ENCODE measurements at regions not wholly inside any gene's neighbourhood (a gene's known extent, or its start where the extent isn't known, plus 50 kb on each side); places are given as distances from the start of the nearest gene placed in this dataset.

DNA sequence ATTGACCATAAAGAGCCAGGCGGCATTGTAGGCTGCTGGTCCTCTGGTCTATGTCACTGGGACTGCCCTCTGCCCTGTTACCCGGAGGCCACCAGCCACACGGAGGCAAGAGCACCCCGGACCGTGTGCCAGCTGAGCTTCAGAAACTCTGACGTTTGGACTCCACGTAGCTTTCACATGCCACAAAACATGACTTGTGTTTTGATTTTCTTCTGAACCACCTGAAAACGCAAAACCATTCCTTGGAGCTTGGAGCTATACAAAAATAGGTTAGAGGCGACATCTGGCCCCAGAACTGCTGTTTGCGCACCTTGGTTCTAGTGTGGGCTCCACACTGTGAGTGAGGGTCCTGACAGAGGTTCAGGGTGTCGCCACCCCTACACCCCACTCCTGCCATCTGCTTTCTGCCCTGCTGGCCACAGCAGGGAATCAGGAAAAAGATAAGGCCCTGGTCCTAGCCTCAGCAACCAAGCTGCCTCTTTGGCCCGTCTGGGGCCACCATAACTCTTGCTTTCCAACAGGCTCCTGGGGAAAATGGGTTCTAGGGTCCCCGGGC lies 151.3 kb upstream of the IRX2 start:
- Histone ChIP-seq H2AFZ (ENCODE audit: low read depth) (no peak overlapping the region), H3K9ac (no peak overlapping the region), H4K20me1 (ENCODE audit: insufficient read depth) (no peaks in the 10 kb centered on the region), H3F3A (replicated peaks; ENCODE audit: insufficient read depth) (no peaks in the 10 kb centered on the region), H3K9me2 (no peaks in the 10 kb centered on the region), H3K79me2 (ENCODE audit: insufficient read depth) (no peaks in the 10 kb centered on the region), H3K4me1 (ENCODE audit: control insufficient read depth in 1 of 2, insufficient read depth in 2 of 2, low read depth in 1 of 2, low read length in 1 of 2) (no peaks in the 10 kb centered on the region), H3K27ac (ENCODE audit: low read depth in 2 of 2, low read length in 1 of 2) (no peak overlapping the region), H3K9me3 (no peaks in the 10 kb centered on the region), H3K36me3 (replicated peaks in 1 of 2; ENCODE audit: control insufficient read depth in 1 of 2, insufficient read depth in 2 of 2, low read length in 1 of 2) (no peaks in the 10 kb centered on the region), H3K4me2 (no peak overlapping the region), H3K27me3 (ENCODE audit: insufficient read depth) (no peaks in the 10 kb centered on the region), H3K4me3 (ENCODE audit: low read depth in 2 of 2, low read length in 1 of 2) (no peak overlapping the region)
- 10% methylated on average over 13 of the region's 13 CpGs for WGBS (ENCODE audit: low lambda C conversion rate)
- ChIA-PET POLR2A (no interaction called here), CTCF (no interaction called here)
- no peak for DNase-seq
- no peak for TF ChIP-seq CTCF (IDR thresholded peaks at IDR 0.05)
- no peak for TF ChIP-seq RCOR1 (IDR thresholded peaks at IDR 0.05; ENCODE audit: low read length)
- TF ChIP-seq POLR2AphosphoS5 (IDR thresholded peaks at IDR 0.05; ENCODE audit: low read depth, low read length), result no peak
- no peak for TF ChIP-seq RXRA (IDR thresholded peaks at IDR 0.05; ENCODE audit: borderline replicate concordance, low read depth)

DNA sequence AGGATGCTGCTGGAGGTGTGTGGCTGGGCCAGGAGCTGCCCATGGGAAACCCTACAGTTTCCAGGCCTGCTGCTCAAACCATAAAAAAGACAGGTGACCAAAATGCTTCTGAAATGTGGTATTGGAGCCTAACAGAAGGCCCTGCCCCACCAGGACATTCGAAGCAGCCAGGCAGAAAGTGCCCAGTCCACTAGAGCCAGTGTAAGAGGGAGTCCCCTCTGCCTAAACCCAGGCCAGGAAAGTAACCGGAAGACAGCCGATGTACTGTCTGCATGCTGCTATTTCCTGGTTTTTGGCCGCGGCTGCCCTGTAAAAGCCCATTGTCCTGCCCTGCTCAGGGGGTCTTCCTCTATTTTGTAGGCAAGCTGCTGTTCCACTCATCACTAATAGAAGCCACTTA lies 150.7 kb upstream of the IRX2 start:
- H3K79me2 ChIP-seq (ENCODE audit: insufficient read depth), result no peaks in the 10 kb centered on the region
- ChIA-PET POLR2A (no interaction called here), CTCF (no interaction called here)
- no peak overlapping the region for H3K4me3 ChIP-seq (ENCODE audit: low read depth in 2 of 2, low read length in 1 of 2)
- H3F3A ChIP-seq (replicated peaks; ENCODE audit: insufficient read depth), result no peaks in the 10 kb centered on the region
- no peaks in the 10 kb centered on the region for H3K9me3 ChIP-seq
- no peak overlapping the region for H2AFZ ChIP-seq (ENCODE audit: low read depth)
- no peaks in the 10 kb centered on the region for H3K4me1 ChIP-seq (ENCODE audit: control insufficient read depth in 1 of 2, insufficient read depth in 2 of 2, low read depth in 1 of 2, low read length in 1 of 2)
- no peaks in the 10 kb centered on the region for H3K27me3 ChIP-seq (ENCODE audit: insufficient read depth)
- WGBS (ENCODE audit: low lambda C conversion rate), result 0% methylated on average over 1 of the region's 5 CpGs
- no peaks in the 10 kb centered on the region for H4K20me1 ChIP-seq (ENCODE audit: insufficient read depth)
- no peak for TF ChIP-seq CHD2 (IDR thresholded peaks at IDR 0.05; ENCODE audit: low read length, partially characterized antibody)
- TF ChIP-seq FOXJ3 (CRISPR knock-in tag; IDR thresholded peaks at IDR 0.05), result no peak
- no peak for TF ChIP-seq SIN3A (IDR thresholded peaks at IDR 0.05; ENCODE audit: borderline replicate concordance, low read depth, low read length)
- TF ChIP-seq TCF12 (IDR thresholded peaks at IDR 0.05), result no peak
- no peak for TF ChIP-seq RAD21 (IDR thresholded peaks at IDR 0.05; ENCODE audit: low read length)
- no peak for TF ChIP-seq FOSL2 (IDR thresholded peaks at IDR 0.05; ENCODE audit: borderline replicate concordance, low read depth)
- TF ChIP-seq, protein P1, sequence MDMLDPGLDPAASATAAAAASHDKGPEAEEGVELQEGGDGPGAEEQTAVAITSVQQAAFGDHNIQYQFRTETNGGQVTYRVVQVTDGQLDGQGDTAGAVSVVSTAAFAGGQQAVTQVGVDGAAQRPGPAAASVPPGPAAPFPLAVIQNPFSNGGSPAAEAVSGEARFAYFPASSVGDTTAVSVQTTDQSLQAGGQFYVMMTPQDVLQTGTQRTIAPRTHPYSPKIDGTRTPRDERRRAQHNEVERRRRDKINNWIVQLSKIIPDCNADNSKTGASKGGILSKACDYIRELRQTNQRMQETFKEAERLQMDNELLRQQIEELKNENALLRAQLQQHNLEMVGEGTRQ (IDR thresholded peaks at IDR 0.05; ENCODE audit: borderline replicate concordance, low read depth, low read length), result no peak
- TF ChIP-seq, protein P2, sequence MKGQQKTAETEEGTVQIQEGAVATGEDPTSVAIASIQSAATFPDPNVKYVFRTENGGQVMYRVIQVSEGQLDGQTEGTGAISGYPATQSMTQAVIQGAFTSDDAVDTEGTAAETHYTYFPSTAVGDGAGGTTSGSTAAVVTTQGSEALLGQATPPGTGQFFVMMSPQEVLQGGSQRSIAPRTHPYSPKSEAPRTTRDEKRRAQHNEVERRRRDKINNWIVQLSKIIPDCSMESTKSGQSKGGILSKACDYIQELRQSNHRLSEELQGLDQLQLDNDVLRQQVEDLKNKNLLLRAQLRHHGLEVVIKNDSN (IDR thresholded peaks at IDR 0.05; ENCODE audit: borderline replicate concordance, low read depth), result no peak
- TF ChIP-seq GATA2 (CRISPR knock-in tag; IDR thresholded peaks at IDR 0.05), result no peak
- TF ChIP-seq EZH2phosphoT487 (IDR thresholded peaks at IDR 0.05; ENCODE audit: borderline replicate concordance, low read depth), result no peak
- TF ChIP-seq MXI1 (IDR thresholded peaks at IDR 0.05; ENCODE audit: low read depth, low read length), result no peak
- no peak for TF ChIP-seq TAF1 (IDR thresholded peaks at IDR 0.05; ENCODE audit: borderline replicate concordance, low read depth, low read length)
- TF ChIP-seq JUND (IDR thresholded peaks at IDR 0.05), result no peak
- TF ChIP-seq NFIC (IDR thresholded peaks at IDR 0.05; ENCODE audit: borderline replicate concordance), result no peak
- TF ChIP-seq SMC3 (IDR thresholded peaks at IDR 0.05; ENCODE audit: low read depth, low read length), result no peak
- no peak for TF ChIP-seq RXRA (IDR thresholded peaks at IDR 0.05; ENCODE audit: borderline replicate concordance, low read depth)
- no peaks in the 10 kb centered on the region for H3K9me2 ChIP-seq
- no peak overlapping the region for H3K4me2 ChIP-seq
- H3K27ac ChIP-seq (ENCODE audit: low read depth in 2 of 2, low read length in 1 of 2), result no peak overlapping the region
- H3K9ac ChIP-seq, result no peak overlapping the region
- no peaks in the 10 kb centered on the region for H3K36me3 ChIP-seq (replicated peaks in 1 of 2; ENCODE audit: control insufficient read depth in 1 of 2, insufficient read depth in 2 of 2, low read length in 1 of 2)
- no peak for DNase-seq
